NCI-H2029 (cell line): ENCODE measurements at regions not wholly inside any gene's neighbourhood (a gene's known extent, or its start where the extent isn't known, plus 50 kb on each side); places are given as distances from the start of the nearest gene placed in this dataset.
"Not testable (repeated sequence)": the region's sequence is repeated elsewhere in the genome, so short reads cannot be mapped to it uniquely, and the experiment has no call there.

Experiments used
- DNase-seq: peaks from one replicate; lab custom pipeline; 2025; lab: John Stamatoyannopoulos, UW

DNA sequence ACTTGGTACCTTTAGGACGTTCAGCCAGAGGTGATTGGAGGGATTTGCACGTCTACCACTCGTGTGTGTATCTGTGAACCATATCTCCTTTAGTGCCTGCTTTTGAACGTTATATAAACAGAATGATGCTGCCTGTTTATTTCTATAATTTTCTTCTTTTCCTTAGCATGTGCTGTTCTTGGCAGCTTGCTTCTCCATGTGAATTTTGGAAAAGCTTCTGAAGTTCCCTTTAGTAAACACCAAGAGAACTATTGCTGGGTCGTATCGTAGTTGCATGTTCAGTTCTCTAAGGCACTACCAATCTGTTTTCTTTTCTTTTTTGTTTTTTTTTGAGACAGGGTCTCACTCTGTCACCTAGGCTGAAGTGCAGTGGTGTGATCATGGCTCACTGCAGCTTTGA is 73.8 kb upstream of the FANCC start:
- not testable (repeated sequence) for DNase-seq

GRCh38 chr9:95389373-95389772 is 71.9 kb upstream of the FANCC start:
- no peak for DNase-seq

- DNase-seq = no peak
These were observed 69.3 kb upstream of the FANCC start for GRCh38 chr9:95386843-95387242.

- no peak for DNase-seq
These were observed 68.0 kb upstream of the FANCC start for GRCh38 chr9:95385521-95385920.

DNA sequence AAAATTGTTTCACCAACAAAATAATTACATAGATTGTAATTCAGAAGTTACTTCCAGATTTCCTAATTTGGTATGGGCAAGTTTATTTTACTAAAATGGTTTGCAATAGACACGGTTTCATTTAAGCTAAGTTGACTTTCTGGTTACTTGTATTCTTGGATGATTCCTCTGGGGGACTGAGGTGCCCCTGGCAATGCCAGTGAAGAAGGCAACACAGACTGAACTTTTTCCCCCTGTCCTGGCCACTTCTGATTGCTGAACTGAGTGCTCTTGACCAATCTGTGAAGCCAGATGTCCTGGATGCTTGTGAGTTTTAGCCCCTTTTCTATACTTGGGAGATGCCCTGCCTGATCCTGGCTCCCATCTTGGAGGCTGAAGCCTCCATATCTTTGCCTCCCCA is 66.3 kb upstream of the FANCC start:
- no peak for DNase-seq

GRCh38 chr9:95383185-95383676 is 65.7 kb upstream of the FANCC start:
- no peak for DNase-seq

DNA sequence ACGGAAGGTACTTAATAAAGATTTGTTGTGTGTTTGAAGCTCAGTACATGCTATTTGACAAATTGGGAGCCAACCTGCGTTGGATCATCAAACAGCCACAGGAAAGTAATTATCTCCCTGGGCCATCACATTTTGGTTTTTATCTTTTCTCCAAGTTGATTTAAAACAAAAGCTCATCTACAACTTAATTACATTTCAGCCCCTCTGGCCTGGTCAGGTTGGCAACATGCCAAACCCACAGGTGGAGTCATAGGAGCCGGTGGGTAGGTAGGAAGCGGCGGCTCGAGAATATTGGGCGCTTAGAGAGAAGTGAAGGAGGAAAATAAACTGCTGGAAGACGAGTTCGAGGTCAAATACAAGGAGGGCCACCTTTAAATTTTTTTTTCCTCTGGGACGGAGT is 64.9 kb upstream of the FANCC start:
- no peak for DNase-seq

GRCh38 chr9:95381221-95381620 is 63.7 kb upstream of the FANCC start:
- no peak for DNase-seq

DNA sequence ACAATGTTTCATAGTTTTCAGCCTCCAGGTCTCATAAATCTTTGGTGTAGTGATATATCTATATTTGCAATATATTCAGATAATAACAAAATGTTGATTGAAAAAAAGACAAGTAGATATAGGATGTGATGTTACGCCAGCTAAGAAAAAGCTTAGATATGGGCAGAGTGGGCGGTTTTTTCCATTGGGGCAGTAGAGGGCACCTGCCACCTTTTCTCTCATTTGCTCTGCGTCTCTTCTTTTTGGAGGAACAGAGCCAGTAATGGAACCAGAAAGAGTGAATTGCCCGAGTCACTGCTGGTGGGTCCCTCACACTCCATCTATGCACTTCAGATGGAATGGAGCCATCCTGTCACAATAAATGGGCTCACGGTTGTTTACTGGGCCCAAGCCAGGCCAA is 62.1 kb upstream of the FANCC start:
- no peak for DNase-seq

DNA sequence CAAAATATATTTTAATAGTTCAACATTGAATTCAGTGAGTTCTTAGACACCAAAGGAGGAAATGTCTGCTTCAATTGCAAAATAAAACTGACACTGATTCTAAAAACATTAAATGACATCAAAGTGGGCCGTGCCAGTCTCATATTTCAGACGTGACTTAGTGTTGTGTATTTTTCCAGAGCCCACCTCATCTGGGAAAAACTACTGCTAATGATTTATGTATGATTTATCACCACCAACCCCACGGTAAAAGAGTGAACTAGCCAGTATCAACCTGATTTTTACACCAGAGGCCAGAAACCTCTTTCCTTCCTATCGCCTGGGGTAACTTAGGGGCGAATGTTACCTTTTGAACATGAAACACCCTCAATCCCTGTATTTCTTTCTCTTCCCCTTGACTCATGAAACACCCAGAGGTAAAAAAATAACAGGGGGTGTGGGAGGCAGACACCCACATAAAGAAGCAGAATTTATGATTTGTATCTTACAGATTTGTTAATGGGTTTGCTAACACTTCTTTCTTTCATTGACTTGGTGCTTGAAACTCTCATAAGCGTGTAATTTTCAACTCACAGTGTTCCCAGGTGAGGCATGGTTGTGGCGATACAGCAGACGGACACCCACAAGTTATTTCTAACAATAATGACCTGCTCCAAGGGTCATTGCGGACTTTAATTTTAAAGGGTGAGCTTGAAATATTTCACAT is 56.4 kb upstream of the FANCC start:
- DNase-seq = no peak

DNA sequence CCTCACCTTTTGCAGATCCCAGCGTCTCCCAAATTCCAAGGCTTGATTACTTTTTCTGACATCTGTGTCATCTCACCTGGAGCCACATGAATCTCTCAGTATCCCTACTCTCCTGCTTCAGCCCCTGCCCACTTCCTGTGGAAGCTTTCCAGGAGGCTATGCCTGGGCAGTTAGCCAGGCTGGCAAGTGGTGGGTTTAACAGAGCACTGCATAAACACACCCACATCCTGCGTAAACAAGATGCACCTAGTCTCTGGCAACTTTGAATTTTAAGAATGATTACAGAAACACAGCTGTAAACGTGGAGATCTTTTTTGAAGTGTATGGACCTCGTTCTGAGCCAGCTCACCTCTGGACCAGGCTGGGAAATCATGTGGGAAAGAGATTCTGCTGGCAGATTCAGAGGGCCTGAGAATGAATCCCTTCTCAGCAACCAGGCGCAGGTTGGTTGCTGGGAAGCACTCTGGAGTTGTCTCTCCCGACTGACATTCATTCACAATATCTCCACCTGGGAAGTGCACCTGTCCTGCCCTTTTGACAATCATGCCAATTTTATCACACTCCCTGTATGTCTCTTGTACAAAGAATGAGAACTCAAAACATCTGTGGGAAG is 55.7 kb upstream of the FANCC start:
- DNase-seq = peak; percentile 79

GRCh38 chr9:95370064-95370463 is 52.6 kb upstream of the FANCC start:
- DNase-seq = no peak

- no peak for DNase-seq
These were observed 51.1 kb upstream of the FANCC start for GRCh38 chr9:95368377-95369160.
